Caco-2 (cell line): ENCODE measurements at regions not wholly inside any gene's neighbourhood (a gene's known extent, or its start where the extent isn't known, plus 50 kb on each side); places are given as distances from the start of the nearest gene placed in this dataset.

ENCODE experiments used
- BruUV-seq: library from RNA; stranded (reverse); fragments of 400-500 nt; replicated peaks from 2 replicates; lab custom pipeline; 2021; lab: Mats Ljungman, UMichigan
- CTCF ChIA-PET: fragments of 300-600 bp; sonication (Branson Sonifier 250); formaldehyde crosslinking; loops from one replicate; lab custom pipeline; 2022; ENCODE audit warnings: antibody characterized with exemption; lab: Charles Lee
- POLR2A ChIA-PET: fragments of 300-600 bp; sonication (Branson Sonifier 250); formaldehyde crosslinking; loops from one replicate; lab custom pipeline; 2022; ENCODE audit warnings: antibody characterized with exemption; lab: Charles Lee
- DNase-seq, 2 experiments: peaks; one replicate each; pipeline versions ENCODE4 v3.0.0 to v3.0.0-alpha.2; 2020 to 2022
- H3K27me3 ChIP-seq: replicated peaks from 2 replicates; pipeline ENCODE4 v1.6.0; 2011; ENCODE audit warnings: low read length; ENCODE audit not compliant: control insufficient read depth, insufficient read depth
- H3K36me3 ChIP-seq: 2 replicates; pipeline ENCODE4 v1.5.1; 2011; ENCODE audit warnings: low read length; ENCODE audit not compliant: control insufficient read depth, insufficient read depth
- H3K4me1 ChIP-seq: fragments of 250-450 bp; sonication (Bioruptor Pico); 2 replicates; pipeline ENCODE4 v1.5.1; 2020; ENCODE audit warnings: mild to moderate bottlenecking
- H3K4me3 ChIP-seq: 2 replicates; pipeline ENCODE4 v1.5.1; 2011; ENCODE audit warnings: low read depth, mild to moderate bottlenecking, control low read depth, low read length
- H3K9me3 ChIP-seq: fragments of 250-450 bp; sonication (Bioruptor Pico); 2 replicates; pipeline ENCODE4 v1.5.1; 2020; ENCODE audit warnings: mild to moderate bottlenecking, moderate library complexity
- H3K27ac Mint-ChIP-seq: one replicate; pipeline ENCODE4 v1.8.0; 2022; ENCODE audit warnings: mixed read lengths; ENCODE audit not compliant: unreplicated experiment
- H3K27me3 Mint-ChIP-seq: one replicate; pipeline ENCODE4 v1.8.0; 2022; ENCODE audit warnings: mixed read lengths; ENCODE audit not compliant: insufficient read depth, unreplicated experiment
- H3K36me3 Mint-ChIP-seq: one replicate; pipeline ENCODE4 v1.8.0; 2022; ENCODE audit warnings: mild to moderate bottlenecking, mixed read lengths; ENCODE audit not compliant: insufficient read depth, unreplicated experiment
- H3K4me1 Mint-ChIP-seq: one replicate; pipeline ENCODE4 v1.8.0; 2022; ENCODE audit warnings: low read depth, mixed read lengths; ENCODE audit not compliant: unreplicated experiment
- H3K4me3 Mint-ChIP-seq: one replicate; pipeline ENCODE4 v1.8.0; 2022; ENCODE audit warnings: mild to moderate bottlenecking, moderate library complexity, mixed read lengths; ENCODE audit not compliant: unreplicated experiment
- H3K9me3 Mint-ChIP-seq: one replicate; pipeline ENCODE4 v1.8.0; 2022; ENCODE audit warnings: mixed read lengths; ENCODE audit not compliant: unreplicated experiment
- CTCF ChIP-seq, 2 experiments: fragments of 200-600 bp in 1 of 2; IDR thresholded peaks; 1 replicate in 1 of 2; 2 replicates in 1 of 2; pipeline versions ENCODE4 v1.5.1 to v1.8.0; 2011 to 2022; ENCODE audit warnings: antibody characterized with exemption in 1 of 2, control low read depth in 1 of 2, inconsistent platforms in 1 of 2, low read depth in 1 of 2, low read length in 1 of 2, mild to moderate bottlenecking in 1 of 2, moderate library complexity in 1 of 2; ENCODE audit not compliant: insufficient read depth in 1 of 2, severe bottlenecking in 1 of 2, unreplicated experiment in 1 of 2
- intact Hi-C: fragments of 100-400 bp; cut with micrococcal nuclease; formaldehyde crosslinking; loops from one replicate; pipeline ENCODE4 v1.10.0; 2022; ENCODE audit not compliant: unreplicated experiment

GRCh38 chr7:49670991-49671390 is 102.4 kb upstream of the VWC2 start:
- Mint-ChIP-seq H3K27me3 (peaks cover 7% of the 10 kb centered on the region), H3K27ac (no peak overlapping the region), H3K4me3 (no peak overlapping the region), H3K9me3 (peaks cover under 1% of the 10 kb centered on the region), H3K4me1 (no peaks in the 10 kb centered on the region), H3K36me3 (no peaks in the 10 kb centered on the region)
- no peaks in the 10 kb centered on the region for H3K4me1 ChIP-seq
- no peak for TF ChIP-seq CTCF (IDR thresholded peaks at IDR 0.05; ENCODE audit: insufficient read depth in 1 of 2, low read depth in 1 of 2, low read length in 1 of 2, severe bottlenecking in 1 of 2, unreplicated experiment in 1 of 2)
- H3K27me3 ChIP-seq: no peaks in the 10 kb centered on the region; the same call in 1 of the 2 replicates
- BruUV-seq: no TSS peak
- POLR2A ChIA-PET: no interaction called here
- intact Hi-C loops: no loop called here
- H3K9me3 ChIP-seq: no peaks in the 10 kb centered on the region
- no peak for DNase-seq
- CTCF ChIA-PET: no interaction called here
- H3K4me3 ChIP-seq: no peak overlapping the region
- no peaks in the 10 kb centered on the region for H3K36me3 ChIP-seq

GRCh38 chr7:49692516-49692915 is 80.9 kb upstream of the VWC2 start:
- no TSS peak for BruUV-seq
- H3K4me1 ChIP-seq: no peaks in the 10 kb centered on the region
- H3K36me3 ChIP-seq: no peaks in the 10 kb centered on the region
- POLR2A ChIA-PET: no interaction called here
- no peaks in the 10 kb centered on the region for H3K9me3 ChIP-seq
- H3K27me3 Mint-ChIP-seq: peaks cover 15% of the 10 kb centered on the region
- DNase-seq: no peak
- intact Hi-C loops: no loop called here
- no peak overlapping the region for H3K4me3 ChIP-seq
- CTCF ChIA-PET: no interaction called here
- H3K4me1 Mint-ChIP-seq: no peaks in the 10 kb centered on the region
- H3K27ac Mint-ChIP-seq: no peak overlapping the region
- no peaks in the 10 kb centered on the region for H3K36me3 Mint-ChIP-seq
- no peaks in the 10 kb centered on the region for H3K9me3 Mint-ChIP-seq
- H3K4me3 Mint-ChIP-seq: no peak overlapping the region
- H3K27me3 ChIP-seq: no peaks in the 10 kb centered on the region
- no peak for TF ChIP-seq CTCF (IDR thresholded peaks at IDR 0.05; ENCODE audit: insufficient read depth in 1 of 2, low read depth in 1 of 2, low read length in 1 of 2, severe bottlenecking in 1 of 2, unreplicated experiment in 1 of 2)

- H3K36me3 ChIP-seq: no peaks in the 10 kb centered on the region
- H3K4me1 ChIP-seq: no peaks in the 10 kb centered on the region
- Mint-ChIP-seq H3K27me3 (peaks cover 17% of the 10 kb centered on the region), H3K27ac (no peak overlapping the region), H3K9me3 (no peaks in the 10 kb centered on the region), H3K36me3 (no peaks in the 10 kb centered on the region), H3K4me3 (no peak overlapping the region), H3K4me1 (no peaks in the 10 kb centered on the region)
- H3K4me3 ChIP-seq: no peak overlapping the region
- ChIA-PET POLR2A (no interaction called here), CTCF (no interaction called here)
- H3K27me3 ChIP-seq: no peaks in the 10 kb centered on the region
- no TSS peak for BruUV-seq
- intact Hi-C loops: no loop called here
- H3K9me3 ChIP-seq: no peaks in the 10 kb centered on the region
- TF ChIP-seq CTCF (IDR thresholded peaks at IDR 0.05; ENCODE audit: insufficient read depth in 1 of 2, low read depth in 1 of 2, low read length in 1 of 2, severe bottlenecking in 1 of 2, unreplicated experiment in 1 of 2): no peak
- no peak for DNase-seq
Measured at GRCh38 chr7:49695971-49696370, 77.5 kb upstream of the VWC2 start.
